Skeletal muscle tissue (tissue), 3 donors: ENCODE measurements at regions not wholly inside any gene's neighbourhood (a gene's known extent, or its start where the extent isn't known, plus 50 kb on each side); places are given as distances from the start of the nearest gene placed in this dataset.

Experiments
- H3K27ac ChIP-seq: one replicate; pipeline ENCODE4 v1.7.0; 2013; ENCODE audit warnings: mild to moderate bottlenecking, low read depth, low read length, inconsistent platforms
- H3K27me3 ChIP-seq, 3 donors: one replicate each; pipeline ENCODE4 v1.7.0; 2013; ENCODE audit warnings: low read length in 3 of 3; ENCODE audit not compliant: control insufficient read depth in 3 of 3, insufficient read depth in 3 of 3
- H3K36me3 ChIP-seq, 3 donors: one replicate each; pipeline ENCODE4 v1.7.0; 2013; ENCODE audit warnings: low read length in 3 of 3; ENCODE audit not compliant: control insufficient read depth in 3 of 3, insufficient read depth in 3 of 3
- H3K4me1 ChIP-seq, 3 donors: one replicate each; pipeline ENCODE4 v1.7.0; 2013; ENCODE audit warnings: low read length in 3 of 3, mild to moderate bottlenecking in 3 of 3; ENCODE audit not compliant: control insufficient read depth in 3 of 3, insufficient read depth in 3 of 3
- H3K4me3 ChIP-seq, 3 donors: one replicate each; pipeline ENCODE4 v1.7.0; 2013; ENCODE audit warnings: low read length in 3 of 3
- H3K9ac ChIP-seq, 3 donors: one replicate each; pipeline ENCODE4 v1.7.0; 2013; ENCODE audit warnings: low read length in 3 of 3, mild to moderate bottlenecking in 3 of 3, moderate library complexity in 2 of 3, low read depth in 1 of 3
- H3K9me3 ChIP-seq, 3 donors: one replicate each; pipeline ENCODE4 v1.7.0; 2013; ENCODE audit warnings: low read length in 3 of 3; ENCODE audit not compliant: control insufficient read depth in 3 of 3
- donor health status: Osteomylitis.

DNA sequence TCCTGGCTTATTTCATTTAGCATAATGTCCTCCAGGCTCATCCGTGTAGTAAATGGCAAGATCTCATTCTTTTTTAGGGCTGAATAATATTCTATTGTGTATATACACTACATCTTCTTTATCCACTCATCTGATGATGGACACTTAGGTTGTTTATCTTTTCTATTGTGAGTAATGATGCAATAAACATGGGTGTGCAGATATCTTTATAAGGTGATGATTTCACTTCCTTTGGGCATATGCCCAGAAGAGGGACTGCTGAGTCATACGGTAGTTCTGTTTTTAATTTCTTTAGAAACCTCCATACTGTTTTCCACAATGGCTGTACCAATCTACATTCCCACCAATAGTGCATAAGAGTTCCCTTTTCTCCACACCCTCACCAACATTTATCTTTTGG, 317.6 kb upstream of the CNKSR2 start:
- Histone ChIP-seq H3K9ac (no peak overlapping the region), H3K4me1 (no peaks in the 10 kb centered on the region), H3K27me3 (no peaks in the 10 kb centered on the region), H3K27ac (no peak overlapping the region), H3K4me3 (no peak overlapping the region), H3K36me3 (no peaks in the 10 kb centered on the region), H3K9me3 (peaks cover 0 to 4% (median 0%) of the 10 kb centered on the region in 3 donors)

GRCh38 chrX:21047034-21047455, 327.2 kb upstream of the CNKSR2 start:
- Histone ChIP-seq H3K36me3 (no peaks in the 10 kb centered on the region), H3K9ac (no peak overlapping the region), H3K27me3 (no peaks in the 10 kb centered on the region), H3K27ac (no peak overlapping the region), H3K9me3 (no peaks in the 10 kb centered on the region), H3K4me1 (no peaks in the 10 kb centered on the region), H3K4me3 (no peak overlapping the region)

GRCh38 chrX:21014326-21014725, 359.9 kb upstream of the CNKSR2 start:
- Histone ChIP-seq H3K27ac (no peak overlapping the region), H3K4me1 (no peaks in the 10 kb centered on the region), H3K9me3 (no peaks in the 10 kb centered on the region), H3K36me3 (no peaks in the 10 kb centered on the region), H3K4me3 (no peak overlapping the region), H3K27me3 (no peaks in the 10 kb centered on the region), H3K9ac (no peak overlapping the region)

GRCh38 chrX:21004835-21005234, 369.4 kb upstream of the CNKSR2 start:
- Histone ChIP-seq H3K4me3 (no peak overlapping the region), H3K36me3 (no peaks in the 10 kb centered on the region), H3K4me1 (no peaks in the 10 kb centered on the region), H3K9ac (no peak overlapping the region), H3K9me3 (no peaks in the 10 kb centered on the region), H3K27me3 (no peaks in the 10 kb centered on the region), H3K27ac (no peak overlapping the region)

GRCh38 chrX:20995829-20996228, 378.4 kb upstream of the CNKSR2 start:
- no peak overlapping the region for H3K4me3 ChIP-seq
- H3K9ac ChIP-seq: no peak overlapping the region
- H3K4me1 ChIP-seq: no peaks in the 10 kb centered on the region
- H3K27ac ChIP-seq: no peak overlapping the region
- no peaks in the 10 kb centered on the region for H3K27me3 ChIP-seq
- H3K36me3 ChIP-seq: no peaks in the 10 kb centered on the region
- no peaks in the 10 kb centered on the region for H3K9me3 ChIP-seq

DNA sequence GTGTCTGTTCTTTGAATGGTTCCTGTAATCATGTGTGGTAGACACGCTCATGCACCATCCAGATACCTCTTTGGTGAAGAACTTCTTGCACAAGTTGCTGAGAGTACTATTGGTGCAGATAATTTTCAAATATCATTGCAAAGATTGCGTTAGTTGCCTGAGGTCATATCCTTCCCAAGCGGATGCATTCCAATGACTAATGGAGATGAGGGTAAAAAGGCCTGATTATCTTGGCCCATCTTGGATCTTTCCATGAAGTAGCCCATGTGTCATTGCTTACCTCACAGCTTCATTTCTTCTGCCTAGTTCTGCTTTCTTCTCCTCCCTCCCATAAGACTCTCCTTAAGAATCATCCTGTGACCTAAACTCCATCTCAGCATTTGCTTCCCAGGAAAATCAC, 384.9 kb upstream of the CNKSR2 start:
- no peaks in the 10 kb centered on the region for H3K27me3 ChIP-seq
- H3K36me3 ChIP-seq: no peaks in the 10 kb centered on the region
- no peaks in the 10 kb centered on the region for H3K4me1 ChIP-seq
- H3K9me3 ChIP-seq: no peaks in the 10 kb centered on the region
- no peak overlapping the region for H3K9ac ChIP-seq
- H3K27ac ChIP-seq: no peak overlapping the region
- no peak overlapping the region for H3K4me3 ChIP-seq

- Histone ChIP-seq H3K4me1 (no peaks in the 10 kb centered on the region), H3K9ac (no peak overlapping the region), H3K9me3 (no peaks in the 10 kb centered on the region), H3K36me3 (no peaks in the 10 kb centered on the region), H3K27ac (no peak overlapping the region), H3K27me3 (no peaks in the 10 kb centered on the region), H3K4me3 (no peak overlapping the region)
Measured at GRCh38 chrX:20988804-20989203, 385.4 kb upstream of the CNKSR2 start.

- Histone ChIP-seq H3K36me3 (no peaks in the 10 kb centered on the region), H3K9me3 (no peaks in the 10 kb centered on the region), H3K27me3 (no peaks in the 10 kb centered on the region), H3K4me3 (no peak overlapping the region), H3K9ac (no peak overlapping the region), H3K4me1 (no peaks in the 10 kb centered on the region), H3K27ac (no peak overlapping the region)
Measured at GRCh38 chrX:20988118-20988517, 386.1 kb upstream of the CNKSR2 start.

- no peak overlapping the region for H3K9ac ChIP-seq
Measured at GRCh38 chrX:20980426-20980825, 393.8 kb upstream of the CNKSR2 start.

DNA sequence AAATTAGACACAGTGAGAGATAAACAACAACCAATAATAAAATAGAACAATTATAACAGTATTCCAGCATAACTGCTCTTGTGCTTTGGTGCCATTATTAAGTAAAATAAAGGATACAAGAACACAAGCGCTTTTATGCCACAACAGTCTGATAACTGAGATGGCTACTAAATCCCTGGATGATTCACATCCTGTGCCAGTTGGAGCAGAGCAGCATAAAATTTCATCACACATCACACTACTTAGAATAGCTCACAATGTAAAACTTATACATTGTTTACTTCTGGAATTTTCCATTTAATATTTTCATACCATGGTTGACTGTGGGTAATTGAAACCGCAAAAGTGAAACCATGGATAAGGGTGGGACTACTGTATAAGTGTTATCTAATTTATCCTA, 399.9 kb upstream of the CNKSR2 start:
- Histone ChIP-seq H3K4me1 (no peaks in the 10 kb centered on the region), H3K27ac (no peak overlapping the region), H3K9me3 (peaks cover 0 to 1% (median 0%) of the 10 kb centered on the region in 3 donors), H3K9ac (no peak overlapping the region), H3K36me3 (no peaks in the 10 kb centered on the region), H3K27me3 (no peaks in the 10 kb centered on the region), H3K4me3 (no peak overlapping the region)

More at GRCh38 chrX:20980426-20980825, 393.8 kb upstream of the CNKSR2 start:
- no peaks in the 10 kb centered on the region for H3K27me3 ChIP-seq
- no peaks in the 10 kb centered on the region for H3K4me1 ChIP-seq
- H3K27ac ChIP-seq: no peak overlapping the region
- no peaks in the 10 kb centered on the region for H3K36me3 ChIP-seq
- H3K4me3 ChIP-seq: no peak overlapping the region
- peaks cover 0 to 1% (median 0%) of the 10 kb centered on the region in 3 donors for H3K9me3 ChIP-seq

GRCh38 chrX:20973038-20973437, 401.2 kb upstream of the CNKSR2 start:
- H3K27ac ChIP-seq: no peak overlapping the region
- H3K27me3 ChIP-seq: no peaks in the 10 kb centered on the region
- H3K4me3 ChIP-seq: no peak overlapping the region
- H3K9ac ChIP-seq: no peak overlapping the region
- H3K36me3 ChIP-seq: no peaks in the 10 kb centered on the region
- peaks cover 0 to 1% (median 0%) of the 10 kb centered on the region in 3 donors for H3K9me3 ChIP-seq
- no peaks in the 10 kb centered on the region for H3K4me1 ChIP-seq
